Activated CD8-positive, alpha-beta memory T cell treated with anti-CD3 and anti-CD28 coated beads, Interleukin-2, amount 10 ng/mL, durations not matched to agents 7 days and 5 days (primary cell): ENCODE measurements at regions not wholly inside any gene's neighbourhood (a gene's known extent, or its start where the extent isn't known, plus 50 kb on each side); places are given as distances from the start of the nearest gene placed in this dataset.
"Not testable (repeated sequence)": the region's sequence is repeated elsewhere in the genome, so short reads cannot be mapped to it uniquely, and the experiment has no call there.

Source experiments
- ATAC-seq: fragments of 150-1000 bp; cut with Tn5 transposase; one replicate; pipeline ENCODE4 v1.10.0; 2021; ENCODE audit warnings: moderate library complexity
- CTCF ChIA-PET: fragments of 350-600 bp; sonication (Branson Sonifier 250); formaldehyde crosslinking; loops from one replicate; lab custom pipeline; 2021; ENCODE audit warnings: antibody characterized with exemption; lab: Charles Lee
- DNase-seq: peaks from one replicate; pipeline ENCODE4 v3.0.0-alpha.2; 2020
- H3K27ac Mint-ChIP-seq: one replicate; pipeline ENCODE4 v1.8.0; 2021; ENCODE audit warnings: mild to moderate bottlenecking, mixed read lengths
- H3K27me3 Mint-ChIP-seq: one replicate; pipeline ENCODE4 v1.8.0; 2021; ENCODE audit warnings: mixed read lengths
- H3K36me3 Mint-ChIP-seq: one replicate; pipeline ENCODE4 v1.8.0; 2021; ENCODE audit warnings: mild to moderate bottlenecking, mixed read lengths
- H3K4me1 Mint-ChIP-seq: one replicate; pipeline ENCODE4 v1.8.0; 2021; ENCODE audit warnings: mixed read lengths
- H3K4me3 Mint-ChIP-seq: one replicate; pipeline ENCODE4 v1.8.0; 2021; ENCODE audit warnings: mild to moderate bottlenecking, moderate library complexity, mixed read lengths
- H3K9me3 Mint-ChIP-seq: one replicate; pipeline ENCODE4 v1.8.0; 2022; ENCODE audit warnings: low read depth, mixed read lengths

DNA sequence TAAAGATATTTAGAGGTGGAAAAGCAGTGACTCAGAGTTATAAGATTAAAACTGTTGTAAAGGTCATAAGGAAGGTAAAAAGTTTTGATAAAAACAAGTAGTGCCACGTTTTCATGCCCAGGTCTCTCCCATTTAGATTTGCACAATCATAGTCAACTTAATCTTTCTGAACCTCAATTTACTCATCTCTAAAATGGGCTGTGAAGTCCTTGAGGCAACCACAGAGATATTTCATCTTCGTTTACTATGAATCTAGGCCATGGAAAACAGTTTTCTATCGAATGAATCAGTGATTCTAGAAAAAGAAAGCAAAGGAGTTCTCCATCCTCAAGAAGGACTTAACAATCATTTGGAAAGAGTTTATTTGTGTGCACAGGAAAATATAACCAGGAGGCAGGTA lies 190.2 kb downstream of the EDN1 start:
- CTCF ChIA-PET: no interaction called here
- H3K4me1 Mint-ChIP-seq: peaks cover 5% of the 10 kb centered on the region

DNA sequence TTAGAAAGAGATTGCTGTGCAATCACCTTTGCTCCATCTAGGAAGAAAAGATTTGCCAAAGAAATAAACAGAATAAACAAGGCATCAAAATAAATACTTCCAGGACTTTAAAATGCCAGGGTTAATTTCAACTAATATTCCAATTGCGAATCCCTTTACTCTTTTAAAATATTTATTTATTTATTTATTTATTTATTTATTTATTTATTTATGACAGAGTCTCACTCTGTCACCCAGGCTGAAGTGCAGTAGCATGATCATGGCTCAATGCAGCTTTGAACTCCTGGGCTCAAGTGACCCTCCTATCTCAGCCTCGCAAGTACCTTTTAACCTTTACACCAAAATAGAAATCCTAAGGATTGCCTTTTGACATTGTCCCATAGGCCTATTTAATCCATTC lies 191.1 kb downstream of the EDN1 start:
- DNase-seq (no peak), ATAC-seq (no peak)
- peaks cover 2% of the 10 kb centered on the region for H3K9me3 Mint-ChIP-seq
- CTCF ChIA-PET: no interaction called here
- peaks cover 5% of the 10 kb centered on the region for H3K4me1 Mint-ChIP-seq
- H3K4me3 Mint-ChIP-seq: no peak overlapping the region
- no peak overlapping the region for H3K27ac Mint-ChIP-seq
- no peaks in the 10 kb centered on the region for H3K36me3 Mint-ChIP-seq
- peaks cover 3% of the 10 kb centered on the region for H3K27me3 Mint-ChIP-seq

More for the DNA sequence above, 190.2 kb downstream of the EDN1 start:
- Mint-ChIP-seq H3K4me3 (no peak overlapping the region), H3K27ac (no peak overlapping the region), H3K36me3 (no peaks in the 10 kb centered on the region), H3K27me3 (no peaks in the 10 kb centered on the region), H3K9me3 (peaks cover 2% of the 10 kb centered on the region)
- no peak for DNase-seq
- ATAC-seq: no peak

DNA sequence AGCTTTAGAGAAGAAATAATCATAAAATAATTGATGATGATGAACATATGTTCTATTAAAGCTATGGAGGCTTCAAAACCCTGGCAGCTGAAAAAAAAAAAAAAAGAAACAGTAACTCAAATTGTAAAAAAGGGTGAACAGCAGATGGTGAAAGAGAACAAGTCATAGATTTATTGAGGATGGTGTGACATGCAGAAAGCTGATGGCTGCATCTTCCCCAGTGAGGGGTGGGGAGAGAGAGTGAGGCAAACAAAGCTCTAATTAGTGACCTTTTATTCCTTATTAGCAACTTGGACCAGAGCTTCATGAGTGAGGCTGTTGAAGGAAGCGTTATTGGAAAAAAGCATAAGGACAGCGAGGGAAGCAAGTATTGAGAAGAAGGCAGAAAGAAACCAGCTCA lies 191.7 kb downstream of the EDN1 start:
- Mint-ChIP-seq H3K9me3 (peaks cover 2% of the 10 kb centered on the region), H3K36me3 (no peaks in the 10 kb centered on the region), H3K27ac (no peak overlapping the region), H3K4me1 (peaks cover 5% of the 10 kb centered on the region), H3K4me3 (no peak overlapping the region), H3K27me3 (peaks cover 3% of the 10 kb centered on the region)
- no peak for ATAC-seq
- no peak for DNase-seq
- CTCF ChIA-PET: no interaction called here

DNA sequence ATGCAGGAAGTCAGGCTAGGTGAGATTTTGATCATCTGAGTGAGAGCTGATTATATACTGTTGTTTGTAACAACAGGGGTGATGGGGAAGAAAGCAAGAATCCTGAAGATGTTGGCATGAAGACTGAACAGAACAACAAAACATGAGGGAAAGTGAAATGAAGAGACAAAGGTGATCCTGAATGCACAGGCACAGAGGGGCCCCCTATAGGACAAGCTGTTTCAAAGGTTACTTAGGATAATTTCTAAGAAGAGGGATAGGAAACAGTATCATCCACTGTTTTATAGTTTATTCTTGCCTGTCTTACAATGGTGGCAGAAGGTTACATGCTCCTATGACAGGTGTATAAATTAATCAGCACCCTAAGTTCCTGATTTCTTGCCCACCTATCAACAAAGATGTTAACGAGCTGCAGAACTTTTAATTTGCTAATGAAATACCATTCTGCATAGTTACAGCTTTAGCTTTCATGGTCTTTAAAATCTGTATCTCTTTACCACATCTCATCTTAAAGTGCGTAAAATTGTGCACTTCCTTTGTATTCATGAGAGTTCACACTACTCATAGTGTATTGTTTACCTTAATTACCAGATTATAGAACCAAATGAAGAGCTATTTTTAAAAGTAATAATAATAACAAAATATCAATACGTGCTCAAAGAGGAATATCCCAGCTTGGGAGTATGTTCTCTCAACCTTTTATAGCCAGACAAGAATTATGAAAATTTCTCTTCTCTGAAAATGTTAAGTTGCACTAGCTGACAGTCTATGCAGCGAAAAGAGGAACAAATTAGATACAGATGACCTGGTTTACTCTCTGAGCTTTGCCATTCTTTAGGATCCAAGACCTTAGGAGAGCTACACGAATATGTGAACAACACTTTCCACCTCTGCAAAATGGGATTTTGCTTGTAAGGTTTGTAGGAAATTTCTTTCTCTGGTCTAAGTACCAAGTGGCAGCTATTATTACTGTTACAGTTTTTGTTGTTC lies 192.5 kb downstream of the EDN1 start:
- CTCF ChIA-PET: no interaction called here
- DNase-seq (no peak), ATAC-seq (no peak)
- H3K36me3 Mint-ChIP-seq: no peaks in the 10 kb centered on the region
- H3K4me3 Mint-ChIP-seq: no peak overlapping the region
- no peak overlapping the region for H3K27ac Mint-ChIP-seq
- H3K9me3 Mint-ChIP-seq: peaks cover 2% of the 10 kb centered on the region
- H3K4me1 Mint-ChIP-seq: peaks cover 5% of the 10 kb centered on the region
- H3K27me3 Mint-ChIP-seq: peaks cover 3% of the 10 kb centered on the region

DNA sequence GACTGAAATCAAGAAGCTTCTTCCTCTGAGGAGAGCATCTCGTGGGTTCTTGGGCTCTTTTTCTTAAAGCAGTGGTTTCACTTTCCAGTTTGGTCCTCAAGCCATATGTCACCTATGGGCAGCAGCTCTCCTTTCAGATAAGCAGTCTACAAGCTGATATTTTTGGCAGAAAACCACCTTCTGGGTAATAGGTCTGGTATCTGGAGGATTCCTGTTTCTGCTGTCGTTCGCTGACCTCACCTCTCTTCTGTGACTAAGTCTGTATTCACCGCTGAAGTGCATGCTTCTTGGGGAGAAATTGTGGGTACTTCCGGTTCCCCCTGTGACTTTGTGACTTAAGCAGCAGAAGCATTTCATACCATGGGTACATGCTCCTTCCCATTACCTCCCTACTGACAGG lies 193.6 kb downstream of the EDN1 start:
- Mint-ChIP-seq H3K9me3 (peaks cover 2% of the 10 kb centered on the region), H3K27me3 (peaks cover 3% of the 10 kb centered on the region), H3K4me3 (no peak overlapping the region), H3K4me1 (peaks cover 5% of the 10 kb centered on the region), H3K36me3 (no peaks in the 10 kb centered on the region), H3K27ac (no peak overlapping the region)
- ATAC-seq: no peak
- CTCF ChIA-PET: no interaction called here
- no peak for DNase-seq

DNA sequence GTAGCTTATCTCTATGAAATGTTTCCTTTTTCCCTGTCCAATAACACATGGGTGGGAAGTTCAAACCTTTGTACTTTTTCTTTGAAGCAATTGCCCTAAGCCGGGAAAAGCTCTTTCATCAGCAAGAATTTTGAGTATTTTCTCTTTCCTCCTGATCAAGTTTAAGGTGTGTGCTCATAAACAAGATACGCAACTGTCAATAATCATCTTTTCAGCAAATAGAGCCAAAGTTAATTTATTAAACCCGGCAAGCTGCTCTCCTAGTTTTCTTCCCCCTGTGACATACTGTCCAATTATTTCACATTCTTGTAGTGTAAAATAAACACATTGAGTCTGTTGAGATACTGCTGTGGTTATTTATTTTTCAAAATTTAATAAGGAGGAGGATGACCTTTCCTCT lies 194.4 kb downstream of the EDN1 start:
- no peak for DNase-seq
- Mint-ChIP-seq H3K27ac (no peak overlapping the region), H3K27me3 (peaks cover 3% of the 10 kb centered on the region), H3K9me3 (peaks cover 2% of the 10 kb centered on the region), H3K4me3 (no peak overlapping the region), H3K4me1 (peaks cover 5% of the 10 kb centered on the region), H3K36me3 (no peaks in the 10 kb centered on the region)
- no peak for ATAC-seq
- CTCF ChIA-PET: interaction anchor here (0.6 kb wide), 1 partner anchor 78 kb away, joined by 3 read pairs; no protein-coding TSS in a partner anchor

DNA sequence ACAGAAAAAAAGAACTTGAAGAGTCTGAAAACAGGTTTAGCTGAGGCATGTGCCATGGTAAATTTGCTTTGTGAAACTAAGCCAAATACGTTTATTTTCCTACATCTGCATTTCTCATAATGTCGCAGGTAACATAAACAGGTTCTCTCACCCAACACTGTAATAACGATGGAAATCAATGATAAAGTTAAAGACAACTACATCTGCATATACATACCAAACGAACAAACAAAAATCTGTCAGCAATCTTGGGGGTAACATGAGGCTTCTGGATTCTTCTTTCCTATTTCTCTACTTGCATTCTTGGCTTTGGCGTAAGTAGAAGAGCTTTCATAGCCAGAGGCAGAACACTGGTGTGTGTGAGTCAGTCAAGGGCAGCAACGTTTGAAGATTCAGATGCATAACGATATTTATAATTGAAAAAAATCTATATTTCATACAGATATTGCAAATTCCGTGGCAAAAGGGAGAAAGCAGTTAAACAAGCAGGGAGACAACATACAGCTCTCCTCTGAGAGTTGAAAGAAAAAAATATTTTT lies 195.1 kb downstream of the EDN1 start:
- H3K4me1 Mint-ChIP-seq: peaks cover 5% of the 10 kb centered on the region
- peaks cover 2% of the 10 kb centered on the region for H3K9me3 Mint-ChIP-seq
- no peaks in the 10 kb centered on the region for H3K36me3 Mint-ChIP-seq
- CTCF ChIA-PET: no interaction called here
- H3K27me3 Mint-ChIP-seq: peaks cover 3% of the 10 kb centered on the region
- ATAC-seq: no peak
- H3K4me3 Mint-ChIP-seq: no peak overlapping the region
- DNase-seq: no peak
- no peak overlapping the region for H3K27ac Mint-ChIP-seq

DNA sequence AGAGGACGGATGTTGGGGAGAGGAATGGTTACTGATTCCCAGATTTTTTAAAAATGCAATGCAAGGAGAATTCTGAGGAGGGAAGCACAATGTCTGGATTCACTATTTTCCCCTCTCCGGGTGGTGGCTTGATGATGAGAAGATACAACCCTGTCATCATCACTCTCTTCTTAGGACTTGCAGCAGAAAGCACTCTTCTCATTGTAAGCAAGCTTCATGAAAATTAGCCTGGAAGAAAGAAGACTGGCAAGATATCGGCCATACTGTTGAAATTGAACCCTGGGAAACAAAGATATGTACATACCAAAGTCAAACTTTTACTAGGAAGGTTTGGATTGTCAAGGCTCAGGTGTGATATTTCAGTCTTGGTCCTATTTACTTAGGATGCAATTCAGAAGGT lies 195.7 kb downstream of the EDN1 start:
- no peaks in the 10 kb centered on the region for H3K36me3 Mint-ChIP-seq
- H3K9me3 Mint-ChIP-seq: no peaks in the 10 kb centered on the region
- H3K4me1 Mint-ChIP-seq: peaks cover 5% of the 10 kb centered on the region
- H3K27me3 Mint-ChIP-seq: peaks cover 3% of the 10 kb centered on the region
- ATAC-seq (no peak), DNase-seq (no peak)
- no peak overlapping the region for H3K27ac Mint-ChIP-seq
- CTCF ChIA-PET: no interaction called here
- H3K4me3 Mint-ChIP-seq: no peak overlapping the region

DNA sequence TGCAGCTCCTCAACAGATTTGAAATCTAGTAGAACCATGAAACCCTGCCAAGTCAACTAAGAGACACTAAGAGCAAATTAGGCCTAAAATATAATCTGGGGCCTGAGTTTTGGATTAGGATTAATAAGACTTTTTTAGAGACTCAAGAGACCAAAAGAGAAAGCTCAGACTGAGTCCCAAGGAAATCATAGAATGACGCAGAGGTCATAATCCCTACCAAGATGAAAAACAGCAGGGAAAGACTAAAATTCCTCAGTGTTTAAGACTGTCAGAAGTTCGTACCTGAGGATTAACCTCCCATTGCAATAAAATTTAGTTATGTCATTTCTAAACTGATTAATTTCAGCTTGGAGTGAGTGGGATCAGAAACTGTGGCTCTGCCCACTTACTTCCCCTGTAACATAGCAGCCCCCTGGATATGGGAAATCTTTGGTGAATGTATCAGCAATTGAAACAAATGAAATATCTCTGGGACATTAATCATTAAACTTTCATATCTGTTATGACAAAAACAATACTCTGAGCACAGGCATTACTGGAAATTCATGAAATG lies 200.3 kb downstream of the EDN1 start:
- Mint-ChIP-seq H3K4me1 (no peaks in the 10 kb centered on the region), H3K27me3 (peaks cover 3% of the 10 kb centered on the region), H3K36me3 (no peaks in the 10 kb centered on the region), H3K27ac (no peak overlapping the region), H3K4me3 (no peak overlapping the region), H3K9me3 (no peaks in the 10 kb centered on the region)
- DNase-seq (no peak), ATAC-seq (no peak)
- CTCF ChIA-PET: no interaction called here

DNA sequence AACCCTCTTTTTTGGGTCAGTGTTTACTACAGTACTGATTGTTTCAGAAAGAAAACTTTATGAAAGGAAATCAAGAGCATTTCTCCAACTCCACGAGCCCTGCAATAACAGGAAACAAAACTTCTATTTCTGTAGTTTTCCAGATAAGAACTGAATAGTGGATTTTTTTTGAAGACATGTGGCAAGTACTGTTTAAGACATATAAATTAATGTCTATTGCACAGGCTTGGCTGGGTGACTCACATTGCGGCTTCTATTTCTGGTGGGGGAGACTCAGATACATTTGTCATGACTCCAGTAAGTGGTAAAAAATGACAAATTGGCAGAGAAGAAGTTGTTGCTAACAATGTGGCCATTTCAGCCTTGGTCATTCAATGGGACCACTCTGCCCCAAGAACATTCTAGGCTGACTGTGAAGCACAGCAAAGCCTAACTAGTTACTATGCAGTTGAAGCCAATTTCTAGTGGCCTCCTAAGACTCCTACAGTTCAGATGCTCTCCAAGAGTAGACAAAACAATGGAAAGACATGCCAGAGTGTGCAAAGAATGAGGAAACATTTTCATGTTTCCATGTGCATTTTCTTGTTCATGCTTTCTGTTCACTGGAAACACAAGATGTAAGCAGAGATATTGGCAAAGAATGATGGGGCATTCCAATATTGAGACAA lies 200.9 kb downstream of the EDN1 start:
- no peak for ATAC-seq
- H3K27me3 Mint-ChIP-seq: no peaks in the 10 kb centered on the region
- H3K36me3 Mint-ChIP-seq: no peaks in the 10 kb centered on the region
- no peak for DNase-seq
- no peaks in the 10 kb centered on the region for H3K4me1 Mint-ChIP-seq
- CTCF ChIA-PET: no interaction called here
- H3K4me3 Mint-ChIP-seq: no peak overlapping the region
- no peaks in the 10 kb centered on the region for H3K9me3 Mint-ChIP-seq
- no peak overlapping the region for H3K27ac Mint-ChIP-seq

DNA sequence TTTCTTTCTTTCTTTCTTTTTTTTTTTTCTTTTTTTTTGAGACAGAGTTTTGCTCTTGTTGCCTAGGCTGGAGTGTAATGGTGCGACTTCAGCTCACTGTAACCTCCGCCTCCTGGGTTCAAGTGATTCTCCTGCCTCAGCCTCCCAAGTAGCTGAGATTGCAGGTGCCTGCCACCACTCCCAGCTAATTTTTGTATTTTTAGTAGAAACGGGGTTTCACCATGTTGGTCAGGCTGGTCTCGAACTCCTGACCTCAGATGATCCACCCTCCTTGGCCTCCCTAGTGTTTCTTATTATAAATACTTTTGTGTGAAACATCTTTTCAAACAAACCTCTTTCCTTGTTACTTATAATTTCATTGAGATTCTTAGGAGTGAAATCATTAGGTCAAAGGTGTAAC lies 202.8 kb downstream of the EDN1 start:
- H3K36me3 Mint-ChIP-seq, CTCF ChIA-PET: not testable (repeated sequence)

DNA sequence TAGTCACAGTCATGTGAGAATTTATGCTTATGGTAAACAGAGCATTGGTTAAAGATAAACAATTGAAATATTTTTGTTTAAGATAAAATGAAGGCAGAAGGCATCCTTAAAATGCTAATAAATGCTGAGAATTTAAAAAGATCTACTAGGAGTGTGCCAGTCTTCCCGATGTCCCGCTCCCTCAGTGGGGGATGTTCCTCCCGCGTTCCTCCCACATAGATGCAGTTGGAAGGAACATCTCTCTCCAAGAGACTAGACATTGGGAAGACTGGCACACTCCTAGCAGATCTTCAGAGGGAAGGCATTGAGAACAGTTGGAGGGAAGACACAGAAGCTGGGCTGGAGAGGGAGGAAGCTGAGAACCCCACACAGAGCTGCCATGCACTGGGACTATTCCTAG lies 203.3 kb downstream of the EDN1 start:
- no peaks in the 10 kb centered on the region for H3K27me3 Mint-ChIP-seq

More for the DNA sequence above, 202.8 kb downstream of the EDN1 start:
- H3K9me3 Mint-ChIP-seq, H3K4me1 Mint-ChIP-seq, ATAC-seq, H3K4me3 Mint-ChIP-seq, DNase-seq, H3K27ac Mint-ChIP-seq, H3K27me3 Mint-ChIP-seq: not testable (repeated sequence)

DNA sequence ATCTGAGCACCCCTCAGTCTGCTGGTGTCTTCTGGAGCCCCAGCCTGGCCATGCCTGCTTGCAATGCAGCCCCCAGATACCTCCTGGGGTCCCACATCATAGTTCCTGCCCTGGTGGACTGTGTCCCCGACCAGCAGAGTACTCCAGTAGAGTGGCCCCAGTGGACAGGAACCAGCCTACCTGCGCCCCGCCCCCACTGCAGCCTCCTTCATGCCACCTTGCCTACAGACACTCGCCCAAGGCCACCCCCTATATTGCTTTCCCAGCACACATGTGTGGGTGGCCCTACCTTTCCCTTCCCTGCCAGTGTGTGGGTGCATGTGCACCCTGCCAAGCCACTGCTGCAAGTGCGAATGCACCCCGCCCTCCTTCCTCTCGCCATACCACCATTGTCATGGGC lies 204.0 kb downstream of the EDN1 start:
- H3K4me3 Mint-ChIP-seq: no peak overlapping the region
- no peaks in the 10 kb centered on the region for H3K36me3 Mint-ChIP-seq
- H3K9me3 Mint-ChIP-seq: no peaks in the 10 kb centered on the region
- ATAC-seq (no peak), DNase-seq (no peak)
- no peak overlapping the region for H3K27ac Mint-ChIP-seq
- H3K4me1 Mint-ChIP-seq: no peaks in the 10 kb centered on the region
- no peaks in the 10 kb centered on the region for H3K27me3 Mint-ChIP-seq
- CTCF ChIA-PET: no interaction called here

More for the DNA sequence above, 203.3 kb downstream of the EDN1 start:
- Mint-ChIP-seq H3K36me3 (no peaks in the 10 kb centered on the region), H3K4me1 (no peaks in the 10 kb centered on the region), H3K4me3 (no peak overlapping the region), H3K27ac (no peak overlapping the region), H3K9me3 (no peaks in the 10 kb centered on the region)
- CTCF ChIA-PET: no interaction called here
- ATAC-seq (no peak), DNase-seq (no peak)
